HCT116 (cell line): ENCODE measurements at regions not wholly inside any gene's neighbourhood (a gene's known extent, or its start where the extent isn't known, plus 50 kb on each side); places are given as distances from the start of the nearest gene placed in this dataset.

Experiments
- ATAC-seq: fragments of 200-7000 bp; cut with Tn5 transposase; 2 replicates; pipeline ENCODE4 v1.9.1; 2020; ENCODE audit warnings: mild to moderate bottlenecking, moderate library complexity
- BruUV-seq: library from RNA; stranded (reverse); fragments of 400-500 nt; replicated peaks from 2 replicates; lab custom pipeline; 2021; lab: Mats Ljungman, UMichigan
- CTCF ChIA-PET: fragments of 300-600 bp; sonication (Branson Sonifier 250); formaldehyde crosslinking; loops from one replicate; lab custom pipeline; 2021; ENCODE audit warnings: antibody characterized with exemption; lab: Charles Lee
- POLR2A ChIA-PET: fragments of 300-600, 350-600 bp; sonication (Branson Sonifier 250); formaldehyde crosslinking; loops from one replicate; lab custom pipeline; 2021; ENCODE audit warnings: antibody characterized with exemption; lab: Charles Lee
- RAD21 ChIA-PET, 2 experiments: fragments of 300-600 bp; sonication (Branson Sonifier 250); formaldehyde crosslinking; loops; one replicate each; lab custom pipeline; 2023; ENCODE audit warnings: low total read pairs in 2 of 2; ENCODE audit not compliant: uncharacterized antibody in 2 of 2, unreplicated experiment in 2 of 2, low non-redundant PET in 1 of 2; lab: Charles Lee
- DNase-seq: peaks from one replicate; pipeline ENCODE4 v3.0.0-alpha.2; 2010; ENCODE audit warnings: low read depth, low spot score
- H2AFZ ChIP-seq: fragments of 200-600 bp; shearing (Covaris generic), sonication (generic); 2 replicates; pipeline ENCODE4 v1.6.1; 2017; ENCODE audit warnings: low read depth, mixed run types, mixed read lengths, antibody characterized with exemption, low read length; ENCODE audit not compliant: poor library complexity, severe bottlenecking
- H3K27ac ChIP-seq: 2 replicates; pipeline ENCODE4 v1.5.1; 2012; ENCODE audit warnings: low read depth, low read length
- H3K27me3 ChIP-seq: fragments of 200-600 bp; sonication (generic); 2 replicates; pipeline ENCODE4 v1.6.1; 2016; ENCODE audit warnings: mixed run types, low read length, mixed read lengths; ENCODE audit not compliant: insufficient read depth
- H3K36me3 ChIP-seq, 2 experiments: fragments of 200-500 bp in 1 of 2; fragments of 200-600 bp in 1 of 2; sonication (Bioruptor generic) in 1 of 2; sonication (generic) in 1 of 2; 2 replicates each; pipeline versions ENCODE4 v1.5.1 to v1.6.1; 2014 to 2016; ENCODE audit warnings: low read length in 2 of 2, inconsistent platforms in 1 of 2, mixed read lengths in 1 of 2, mixed run types in 1 of 2; ENCODE audit not compliant: insufficient read depth in 2 of 2, control insufficient read depth in 1 of 2
- H3K4me1 ChIP-seq, 2 experiments: fragments of 200-600 bp in 1 of 2; sonication (generic) in 1 of 2; 2 replicates each; pipeline versions ENCODE4 v1.5.1 to v1.6.1; 2012 to 2017; ENCODE audit warnings: low read length in 2 of 2, inconsistent platforms in 1 of 2, mild to moderate bottlenecking in 1 of 2, mixed read lengths in 1 of 2, mixed run types in 1 of 2, moderate library complexity in 1 of 2; ENCODE audit not compliant: insufficient read depth in 2 of 2, control insufficient read depth in 1 of 2
- H3K4me2 ChIP-seq: fragments of 200-600 bp; sonication (generic); 2 replicates; pipeline ENCODE4 v1.6.1; 2017; ENCODE audit warnings: mixed run types, low read length, mixed read lengths
- H3K4me3 ChIP-seq, 2 experiments: fragments of 200-600 bp in 1 of 2; sonication (generic) in 1 of 2; replicated peaks in 1 of 2; 2 replicates each; pipeline ENCODE4 v1.5.1; 2011 to 2016; ENCODE audit warnings: low read length in 2 of 2, control low read depth in 1 of 2, low read depth in 1 of 2, mild to moderate bottlenecking in 1 of 2, mixed read lengths in 1 of 2, mixed run types in 1 of 2
- H3K79me2 ChIP-seq: fragments of 200-600 bp; sonication (generic); 2 replicates; pipeline ENCODE4 v1.6.1; 2017; ENCODE audit warnings: mild to moderate bottlenecking, mixed run types, low read length, moderate library complexity, mixed read lengths; ENCODE audit not compliant: insufficient read depth
- H3K9ac ChIP-seq: fragments of 200-600 bp; sonication (generic); 2 replicates; pipeline ENCODE4 v1.6.1; 2016; ENCODE audit warnings: low read length, mixed read lengths
- H3K9me2 ChIP-seq: fragments of 200-600 bp; sonication (generic), shearing (Covaris generic); 2 replicates; pipeline ENCODE4 v1.6.1; 2017; ENCODE audit warnings: mixed run types, mild to moderate bottlenecking, moderate library complexity; ENCODE audit not compliant: insufficient read depth
- H3K9me3 ChIP-seq, 2 experiments: fragments of 200-500 bp in 1 of 2; fragments of 200-600 bp in 1 of 2; sonication (Bioruptor generic) in 1 of 2; sonication (generic) in 1 of 2; 2 replicates each; pipeline ENCODE4 v1.6.1; 2014 to 2017; ENCODE audit warnings: low read length in 2 of 2, mixed read lengths in 2 of 2, inconsistent platforms in 1 of 2, low read depth in 1 of 2, mild to moderate bottlenecking in 1 of 2, mixed run types in 1 of 2, moderate library complexity in 1 of 2; ENCODE audit not compliant: control insufficient read depth in 1 of 2, insufficient read depth in 1 of 2
- H4K20me1 ChIP-seq: fragments of 200-600 bp; sonication (generic), shearing (Covaris generic); 2 replicates; pipeline ENCODE4 v1.6.1; 2017; ENCODE audit warnings: mixed run types, mild to moderate bottlenecking, moderate library complexity; ENCODE audit not compliant: insufficient read depth
- CEBPB ChIP-seq: IDR thresholded peaks from 2 replicates; pipeline ENCODE4 v1.6.1; 2012; ENCODE audit warnings: low read depth
- EGR1 ChIP-seq: IDR thresholded peaks from 2 replicates; pipeline ENCODE4 v1.6.1; 2012; ENCODE audit warnings: low read depth
- ELF1 ChIP-seq: IDR thresholded peaks from 2 replicates; pipeline ENCODE4 v1.6.1; 2012; ENCODE audit warnings: low read depth, borderline replicate concordance
- EZH2phosphoT487 ChIP-seq: fragments of 200-600 bp; IDR thresholded peaks from 2 replicates; pipeline ENCODE4 v1.6.1; 2018; ENCODE audit warnings: antibody characterized with exemption, borderline replicate concordance
- RAD21 ChIP-seq: IDR thresholded peaks from 2 replicates; pipeline ENCODE4 v1.6.1; 2012; ENCODE audit warnings: low read depth, mild to moderate bottlenecking
- SP1 ChIP-seq: IDR thresholded peaks from 2 replicates; pipeline ENCODE4 v1.6.1; 2012; ENCODE audit warnings: low read depth
- SRF ChIP-seq: IDR thresholded peaks from 2 replicates; pipeline ENCODE4 v1.6.1; 2012; ENCODE audit warnings: low read depth
- YY1 ChIP-seq: IDR thresholded peaks from 2 replicates; pipeline ENCODE4 v1.6.1; 2011; ENCODE audit warnings: low read length, low read depth, moderate library complexity, mild to moderate bottlenecking; ENCODE audit not compliant: insufficient replicate concordance; ENCODE audit errors: extremely low read depth
- ZFX ChIP-seq: fragments of 450-650 bp; IDR thresholded peaks from 2 replicates; pipeline ENCODE4 v1.6.1; 2017
- intact Hi-C: fragments of 100-400 bp; cut with micrococcal nuclease; formaldehyde crosslinking; loops from 2 replicates; pipeline ENCODE4 v1.10.0; 2022
- TF ChIP-seq, protein P1 (sequence below), 3 experiments: fragments of 200-600 bp in 1 of 3; sonication (generic) in 1 of 3; IDR thresholded peaks in 2 of 3; conservative IDR thresholded peaks in 1 of 3; 2 replicates each; pipeline ENCODE4 v1.5.1; 2012 to 2017; ENCODE audit warnings: low read depth in 2 of 3, low read length in 2 of 3, antibody characterized with exemption in 1 of 3, borderline replicate concordance in 1 of 3, control low read depth in 1 of 3, mild to moderate bottlenecking in 1 of 3, mixed read lengths in 1 of 3, mixed run types in 1 of 3, moderate library complexity in 1 of 3; ENCODE audit not compliant: insufficient read depth in 1 of 3
- TF ChIP-seq, protein P2 (sequence below): IDR thresholded peaks from 2 replicates; pipeline ENCODE4 v1.6.1; 2012
- TF ChIP-seq, protein P3 (sequence below): IDR thresholded peaks from 2 replicates; pipeline ENCODE4 v1.6.1; 2012; ENCODE audit warnings: low read depth

DNA sequence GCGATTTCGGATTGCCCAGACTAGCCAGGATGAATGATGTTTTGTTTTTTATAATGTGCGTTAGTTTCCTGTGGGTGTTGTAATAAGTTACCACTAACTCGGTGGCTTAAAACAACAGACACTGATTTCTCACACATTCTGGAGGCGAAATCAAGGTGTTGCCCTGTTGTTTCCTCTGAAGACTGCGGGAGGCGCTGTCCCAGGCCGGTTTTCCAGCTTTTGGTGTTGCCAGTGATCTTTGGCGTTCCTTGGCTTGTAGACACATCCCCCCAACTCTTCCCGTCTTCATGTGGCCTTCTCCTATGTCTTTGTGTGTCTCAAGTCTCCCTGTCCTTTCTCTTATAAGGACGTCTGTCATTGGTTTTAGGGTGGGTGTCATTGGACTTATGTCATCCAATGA lies 267.7 kb downstream of the AACS start:
- Histone ChIP-seq H3K36me3 (no peaks in the 10 kb centered on the region), H3K4me1 (no peaks in the 10 kb centered on the region), H3K4me2 (no peak overlapping the region), H3K9me3 (no peaks in the 10 kb centered on the region), H3K27ac (no peak overlapping the region), H2AFZ (no peak overlapping the region), H4K20me1 (no peaks in the 10 kb centered on the region), H3K4me3 (no peak overlapping the region), H3K9me2 (no peaks in the 10 kb centered on the region), H3K79me2 (no peaks in the 10 kb centered on the region), H3K9ac (no peak overlapping the region), H3K27me3 (peaks cover 40% of the 10 kb centered on the region; the same call in 1 of the 2 replicates)
- ATAC-seq (no peak), DNase-seq (no peak)
- POLR2A ChIA-PET, result no interaction called here
- intact Hi-C loops, result no loop called here
- RAD21 ChIA-PET, result no interaction called here
- no TSS peak for BruUV-seq
- CTCF ChIA-PET, result interaction anchor here (0.8 to 1.0 kb wide), 2 partner anchors 70 kb away, joined by 3 read pairs; no protein-coding TSS in a partner anchor
- TF ChIP-seq EGR1, result no peak
- no peak for TF ChIP-seq SRF
- TF ChIP-seq, protein P1, sequence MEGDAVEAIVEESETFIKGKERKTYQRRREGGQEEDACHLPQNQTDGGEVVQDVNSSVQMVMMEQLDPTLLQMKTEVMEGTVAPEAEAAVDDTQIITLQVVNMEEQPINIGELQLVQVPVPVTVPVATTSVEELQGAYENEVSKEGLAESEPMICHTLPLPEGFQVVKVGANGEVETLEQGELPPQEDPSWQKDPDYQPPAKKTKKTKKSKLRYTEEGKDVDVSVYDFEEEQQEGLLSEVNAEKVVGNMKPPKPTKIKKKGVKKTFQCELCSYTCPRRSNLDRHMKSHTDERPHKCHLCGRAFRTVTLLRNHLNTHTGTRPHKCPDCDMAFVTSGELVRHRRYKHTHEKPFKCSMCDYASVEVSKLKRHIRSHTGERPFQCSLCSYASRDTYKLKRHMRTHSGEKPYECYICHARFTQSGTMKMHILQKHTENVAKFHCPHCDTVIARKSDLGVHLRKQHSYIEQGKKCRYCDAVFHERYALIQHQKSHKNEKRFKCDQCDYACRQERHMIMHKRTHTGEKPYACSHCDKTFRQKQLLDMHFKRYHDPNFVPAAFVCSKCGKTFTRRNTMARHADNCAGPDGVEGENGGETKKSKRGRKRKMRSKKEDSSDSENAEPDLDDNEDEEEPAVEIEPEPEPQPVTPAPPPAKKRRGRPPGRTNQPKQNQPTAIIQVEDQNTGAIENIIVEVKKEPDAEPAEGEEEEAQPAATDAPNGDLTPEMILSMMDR (IDR thresholded peaks at IDR 0.05 in 2 of 3, conservative IDR thresholded peaks at IDR 0.05 in 1 of 3; ENCODE audit: borderline replicate concordance in 1 of 3, insufficient read depth in 1 of 3, low read depth in 2 of 3, low read length in 2 of 3), result peak in 2 of 3 experiments; percentile 38 to 62; a peak in 4 of 6 replicates
- TF ChIP-seq SP1, result no peak
- no peak for TF ChIP-seq CEBPB

DNA sequence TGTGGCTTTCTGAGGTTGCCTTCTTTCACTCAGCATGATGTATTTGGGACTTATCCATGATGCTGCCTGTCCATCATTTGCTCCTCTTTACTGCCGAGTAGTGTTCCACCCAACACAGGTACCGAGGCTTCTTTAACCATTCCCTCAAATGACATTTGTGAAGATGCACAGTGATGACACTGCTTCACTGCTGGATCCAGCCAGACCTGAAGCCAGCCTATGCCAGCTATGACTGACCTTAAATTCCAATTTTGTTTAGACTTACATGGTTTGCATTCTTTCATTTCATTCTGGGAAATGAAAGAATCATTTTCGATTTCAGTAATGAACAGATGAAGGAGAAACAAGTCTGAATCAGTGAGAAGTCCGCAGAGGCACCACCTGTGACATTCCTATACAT lies 271.0 kb downstream of the AACS start:
- H3K4me2 ChIP-seq, result no peak overlapping the region
- peaks cover 52% of the 10 kb centered on the region for H3K27me3 ChIP-seq
- H3K27ac ChIP-seq, result no peak overlapping the region
- no peaks in the 10 kb centered on the region for H4K20me1 ChIP-seq
- ChIA-PET RAD21 (no interaction called here), POLR2A (no interaction called here), CTCF (no interaction called here)
- no peaks in the 10 kb centered on the region for H3K36me3 ChIP-seq
- DNase-seq (no peak), ATAC-seq (no peak)
- no peak overlapping the region for H3K4me3 ChIP-seq
- no peaks in the 10 kb centered on the region for H3K9me2 ChIP-seq
- intact Hi-C loops, result no loop called here
- no peaks in the 10 kb centered on the region for H3K79me2 ChIP-seq
- BruUV-seq, result no TSS peak
- no peaks in the 10 kb centered on the region for H3K4me1 ChIP-seq
- no peaks in the 10 kb centered on the region for H3K9me3 ChIP-seq
- H3K9ac ChIP-seq, result no peak overlapping the region
- H2AFZ ChIP-seq, result no peak overlapping the region
- TF ChIP-seq RAD21, result no peak
- no peak for TF ChIP-seq EGR1
- TF ChIP-seq, protein P2, sequence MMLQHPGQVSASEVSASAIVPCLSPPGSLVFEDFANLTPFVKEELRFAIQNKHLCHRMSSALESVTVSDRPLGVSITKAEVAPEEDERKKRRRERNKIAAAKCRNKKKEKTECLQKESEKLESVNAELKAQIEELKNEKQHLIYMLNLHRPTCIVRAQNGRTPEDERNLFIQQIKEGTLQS, result no peak
- no peak for TF ChIP-seq SP1
- TF ChIP-seq, protein P3, sequence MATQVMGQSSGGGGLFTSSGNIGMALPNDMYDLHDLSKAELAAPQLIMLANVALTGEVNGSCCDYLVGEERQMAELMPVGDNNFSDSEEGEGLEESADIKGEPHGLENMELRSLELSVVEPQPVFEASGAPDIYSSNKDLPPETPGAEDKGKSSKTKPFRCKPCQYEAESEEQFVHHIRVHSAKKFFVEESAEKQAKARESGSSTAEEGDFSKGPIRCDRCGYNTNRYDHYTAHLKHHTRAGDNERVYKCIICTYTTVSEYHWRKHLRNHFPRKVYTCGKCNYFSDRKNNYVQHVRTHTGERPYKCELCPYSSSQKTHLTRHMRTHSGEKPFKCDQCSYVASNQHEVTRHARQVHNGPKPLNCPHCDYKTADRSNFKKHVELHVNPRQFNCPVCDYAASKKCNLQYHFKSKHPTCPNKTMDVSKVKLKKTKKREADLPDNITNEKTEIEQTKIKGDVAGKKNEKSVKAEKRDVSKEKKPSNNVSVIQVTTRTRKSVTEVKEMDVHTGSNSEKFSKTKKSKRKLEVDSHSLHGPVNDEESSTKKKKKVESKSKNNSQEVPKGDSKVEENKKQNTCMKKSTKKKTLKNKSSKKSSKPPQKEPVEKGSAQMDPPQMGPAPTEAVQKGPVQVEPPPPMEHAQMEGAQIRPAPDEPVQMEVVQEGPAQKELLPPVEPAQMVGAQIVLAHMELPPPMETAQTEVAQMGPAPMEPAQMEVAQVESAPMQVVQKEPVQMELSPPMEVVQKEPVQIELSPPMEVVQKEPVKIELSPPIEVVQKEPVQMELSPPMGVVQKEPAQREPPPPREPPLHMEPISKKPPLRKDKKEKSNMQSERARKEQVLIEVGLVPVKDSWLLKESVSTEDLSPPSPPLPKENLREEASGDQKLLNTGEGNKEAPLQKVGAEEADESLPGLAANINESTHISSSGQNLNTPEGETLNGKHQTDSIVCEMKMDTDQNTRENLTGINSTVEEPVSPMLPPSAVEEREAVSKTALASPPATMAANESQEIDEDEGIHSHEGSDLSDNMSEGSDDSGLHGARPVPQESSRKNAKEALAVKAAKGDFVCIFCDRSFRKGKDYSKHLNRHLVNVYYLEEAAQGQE, result no peak
- no peak for TF ChIP-seq YY1
- TF ChIP-seq ZFX, result no peak
- no peak for TF ChIP-seq EZH2phosphoT487
- TF ChIP-seq, protein P1 (IDR thresholded peaks at IDR 0.05 in 2 of 3, conservative IDR thresholded peaks at IDR 0.05 in 1 of 3; ENCODE audit: borderline replicate concordance in 1 of 3, insufficient read depth in 1 of 3, low read depth in 2 of 3, low read length in 2 of 3), result no peak
- no peak for TF ChIP-seq ELF1
